ENCODE measurements at regions not wholly inside any gene's neighbourhood (a gene's known extent, or its start where the extent isn't known, plus 50 kb on each side); places are given as distances from the start of the nearest gene placed in this dataset.
A peak's percentile ranks its signal among the peaks of the same experiment; 100 is the strongest.

- Histone ChIP-seq H3K4me1 (ENCODE audit: insufficient read depth, insufficient read length) (no peaks in the 10 kb centered on the region), H3K27me3 (ENCODE audit: insufficient read depth, insufficient read length) (no peaks in the 10 kb centered on the region), H3K9me3 (ENCODE audit: insufficient read depth, low read length) (no peaks in the 10 kb centered on the region), H3K36me3 (ENCODE audit: insufficient read depth, insufficient read length, low read length) (no peaks in the 10 kb centered on the region), H3K4me3 (ENCODE audit: insufficient read length, low read depth) (no peak overlapping the region), H3K9ac (ENCODE audit: insufficient read length, low read depth) (no peak overlapping the region)
- TF ChIP-seq YY1 (IDR thresholded peaks at IDR 0.05; ENCODE audit: insufficient read depth, insufficient read length) (no peak), ZNF274 (IDR thresholded peaks at IDR 0.05; ENCODE audit: low read depth, low read length) (no peak), SUZ12 (IDR thresholded peaks at IDR 0.05; ENCODE audit: extremely low read depth, insufficient read depth, insufficient read length) (no peak)
- no peak for DNase-seq (ENCODE audit: low read depth, low spot score)
These were observed 179.6 kb downstream of the EFNB2 start for GRCh38 chr13:106355866-106356265.

- no peaks in the 10 kb centered on the region for H3K36me3 ChIP-seq (ENCODE audit: insufficient read depth, insufficient read length, low read length)
- no peaks in the 10 kb centered on the region for H3K9me3 ChIP-seq (ENCODE audit: insufficient read depth, low read length)
- no peaks in the 10 kb centered on the region for H3K27me3 ChIP-seq (ENCODE audit: insufficient read depth, insufficient read length)
- no peak for DNase-seq (ENCODE audit: low read depth, low spot score)
- no peak overlapping the region for H3K9ac ChIP-seq (ENCODE audit: insufficient read length, low read depth)
- H3K4me3 ChIP-seq (ENCODE audit: insufficient read length, low read depth): no peak overlapping the region
- TF ChIP-seq ZNF274 (IDR thresholded peaks at IDR 0.05; ENCODE audit: low read depth, low read length): no peak
- no peak for TF ChIP-seq YY1 (IDR thresholded peaks at IDR 0.05; ENCODE audit: insufficient read depth, insufficient read length)
- TF ChIP-seq SUZ12 (IDR thresholded peaks at IDR 0.05; ENCODE audit: extremely low read depth, insufficient read depth, insufficient read length): no peak
- no peaks in the 10 kb centered on the region for H3K4me1 ChIP-seq (ENCODE audit: insufficient read depth, insufficient read length)
These were observed 180.5 kb downstream of the EFNB2 start for GRCh38 chr13:106354961-106355360.

GRCh38 chr13:106352850-106353249, 182.6 kb downstream of the EFNB2 start:
- no peaks in the 10 kb centered on the region for H3K4me1 ChIP-seq (ENCODE audit: insufficient read depth, insufficient read length)
- no peaks in the 10 kb centered on the region for H3K9me3 ChIP-seq (ENCODE audit: insufficient read depth, low read length)
- no peak overlapping the region for H3K9ac ChIP-seq (ENCODE audit: insufficient read length, low read depth)
- H3K36me3 ChIP-seq (ENCODE audit: insufficient read depth, insufficient read length, low read length): no peaks in the 10 kb centered on the region
- TF ChIP-seq SUZ12 (IDR thresholded peaks at IDR 0.05; ENCODE audit: extremely low read depth, insufficient read depth, insufficient read length) (no peak), YY1 (IDR thresholded peaks at IDR 0.05; ENCODE audit: insufficient read depth, insufficient read length) (no peak), ZNF274 (IDR thresholded peaks at IDR 0.05; ENCODE audit: low read depth, low read length) (no peak)
- H3K27me3 ChIP-seq (ENCODE audit: insufficient read depth, insufficient read length): peaks cover 4% of the 10 kb centered on the region
- H3K4me3 ChIP-seq (ENCODE audit: insufficient read length, low read depth): no peak overlapping the region
- DNase-seq (ENCODE audit: low read depth, low spot score): no peak

GRCh38 chr13:106351251-106351650, 184.2 kb downstream of the EFNB2 start:
- no peaks in the 10 kb centered on the region for H3K4me1 ChIP-seq (ENCODE audit: insufficient read depth, insufficient read length)
- no peak overlapping the region for H3K4me3 ChIP-seq (ENCODE audit: insufficient read length, low read depth)
- H3K9ac ChIP-seq (ENCODE audit: insufficient read length, low read depth): no peak overlapping the region
- TF ChIP-seq YY1 (IDR thresholded peaks at IDR 0.05; ENCODE audit: insufficient read depth, insufficient read length) (no peak), ZNF274 (IDR thresholded peaks at IDR 0.05; ENCODE audit: low read depth, low read length) (no peak), SUZ12 (IDR thresholded peaks at IDR 0.05; ENCODE audit: extremely low read depth, insufficient read depth, insufficient read length) (no peak)
- DNase-seq (ENCODE audit: low read depth, low spot score): no peak
- H3K27me3 ChIP-seq (ENCODE audit: insufficient read depth, insufficient read length): peaks cover 4% of the 10 kb centered on the region
- no peaks in the 10 kb centered on the region for H3K9me3 ChIP-seq (ENCODE audit: insufficient read depth, low read length)
- no peaks in the 10 kb centered on the region for H3K36me3 ChIP-seq (ENCODE audit: insufficient read depth, insufficient read length, low read length)

GRCh38 chr13:106350208-106350607, 185.3 kb downstream of the EFNB2 start:
- no peak for DNase-seq (ENCODE audit: low read depth, low spot score)
- Histone ChIP-seq H3K9ac (ENCODE audit: insufficient read length, low read depth) (no peak overlapping the region), H3K27me3 (ENCODE audit: insufficient read depth, insufficient read length) (peaks cover 4% of the 10 kb centered on the region), H3K36me3 (ENCODE audit: insufficient read depth, insufficient read length, low read length) (no peaks in the 10 kb centered on the region), H3K4me1 (ENCODE audit: insufficient read depth, insufficient read length) (no peaks in the 10 kb centered on the region), H3K9me3 (ENCODE audit: insufficient read depth, low read length) (no peaks in the 10 kb centered on the region), H3K4me3 (ENCODE audit: insufficient read length, low read depth) (no peak overlapping the region)
- TF ChIP-seq YY1 (IDR thresholded peaks at IDR 0.05; ENCODE audit: insufficient read depth, insufficient read length) (no peak), ZNF274 (IDR thresholded peaks at IDR 0.05; ENCODE audit: low read depth, low read length) (no peak), SUZ12 (IDR thresholded peaks at IDR 0.05; ENCODE audit: extremely low read depth, insufficient read depth, insufficient read length) (no peak)

GRCh38 chr13:106349080-106349931, 186.2 kb downstream of the EFNB2 start:
- H3K9ac ChIP-seq (ENCODE audit: insufficient read length, low read depth): peak overlapping the region; percentile 61
- TF ChIP-seq ZNF274 (IDR thresholded peaks at IDR 0.05; ENCODE audit: low read depth, low read length) (no peak), YY1 (IDR thresholded peaks at IDR 0.05; ENCODE audit: insufficient read depth, insufficient read length) (no peak), SUZ12 (IDR thresholded peaks at IDR 0.05; ENCODE audit: extremely low read depth, insufficient read depth, insufficient read length) (no peak)
- no peak for DNase-seq (ENCODE audit: low read depth, low spot score)
- H3K4me3 ChIP-seq (ENCODE audit: insufficient read length, low read depth): peak overlapping the region; percentile 24
- no peaks in the 10 kb centered on the region for H3K4me1 ChIP-seq (ENCODE audit: insufficient read depth, insufficient read length)
- no peaks in the 10 kb centered on the region for H3K9me3 ChIP-seq (ENCODE audit: insufficient read depth, low read length)
- peaks cover 4% of the 10 kb centered on the region for H3K27me3 ChIP-seq (ENCODE audit: insufficient read depth, insufficient read length)
- no peaks in the 10 kb centered on the region for H3K36me3 ChIP-seq (ENCODE audit: insufficient read depth, insufficient read length, low read length)

GRCh38 chr13:106348075-106348840, 187.2 kb downstream of the EFNB2 start:
- Histone ChIP-seq H3K36me3 (ENCODE audit: insufficient read depth, insufficient read length, low read length) (no peaks in the 10 kb centered on the region), H3K27me3 (ENCODE audit: insufficient read depth, insufficient read length) (peaks cover 4% of the 10 kb centered on the region), H3K9ac (ENCODE audit: insufficient read length, low read depth) (no peak overlapping the region), H3K4me3 (ENCODE audit: insufficient read length, low read depth) (no peak overlapping the region), H3K4me1 (ENCODE audit: insufficient read depth, insufficient read length) (no peaks in the 10 kb centered on the region), H3K9me3 (ENCODE audit: insufficient read depth, low read length) (no peaks in the 10 kb centered on the region)
- peak; percentile 66 for DNase-seq (ENCODE audit: low read depth, low spot score)
- TF ChIP-seq SUZ12 (IDR thresholded peaks at IDR 0.05; ENCODE audit: extremely low read depth, insufficient read depth, insufficient read length): no peak
- TF ChIP-seq YY1 (IDR thresholded peaks at IDR 0.05; ENCODE audit: insufficient read depth, insufficient read length): no peak
- no peak for TF ChIP-seq ZNF274 (IDR thresholded peaks at IDR 0.05; ENCODE audit: low read depth, low read length)
